Stomach (tissue), 8 donors: ENCODE measurements at regions not wholly inside any gene's neighbourhood (a gene's known extent, or its start where the extent isn't known, plus 50 kb on each side); places are given as distances from the start of the nearest gene placed in this dataset.

Experiments
- DNase-seq, 2 donors: peaks; one replicate each; pipeline versions ENCODE4 v3.0.0 to v3.0.0-alpha.2; 2013 to 2019
- H3K27ac ChIP-seq, 5 donors: fragments of 200-600 bp in 4 of 5; sonication (generic) in 4 of 5; one replicate each; pipeline ENCODE4 v1.5.1; 2013 to 2019; ENCODE audit warnings: mild to moderate bottlenecking in 1 of 5, moderate library complexity in 1 of 5
- H3K27me3 ChIP-seq, 3 donors: fragments of 200-600 bp; sonication (generic); one replicate each; pipeline ENCODE4 v1.5.1; 2017 to 2019; ENCODE audit warnings: mixed run types in 1 of 3
- H3K36me3 ChIP-seq, 4 donors: fragments of 200-600 bp; sonication (generic); 1 replicate in 3 of 4; 2 replicates in 1 of 4; pipeline ENCODE4 v1.5.1; 2016 to 2019
- H3K4me1 ChIP-seq, 4 donors: fragments of 200-600 bp; sonication (generic); one replicate each; pipeline ENCODE4 v1.5.1; 2016 to 2019
- H3K4me3 ChIP-seq, 4 donors: fragments of 200-600 bp; sonication (generic) in 3 of 4; one replicate each; pipeline ENCODE4 v1.5.1; 2016 to 2019; ENCODE audit warnings: mild to moderate bottlenecking in 1 of 4
- H3K9me3 ChIP-seq, 4 donors: fragments of 200-600 bp; sonication (generic); one replicate each; pipeline ENCODE4 v1.5.1; 2016 to 2019
- CTCF ChIP-seq, 7 experiments: fragments of 450-650 bp in 4 of 7; fragments of 200-600 bp in 3 of 7; sonication (generic) in 3 of 7; IDR thresholded peaks; one replicate each; pipeline ENCODE4 v1.5.1; 2016 to 2019; ENCODE audit warnings: antibody characterized with exemption in 7 of 7, control low read depth in 2 of 7, mild to moderate bottlenecking in 1 of 7
- EP300 ChIP-seq: sonication (generic); formaldehyde crosslinking; IDR thresholded peaks from one replicate; pipeline ENCODE4 v1.6.1; 2017; ENCODE audit warnings: antibody characterized with exemption
- POLR2A ChIP-seq, 4 donors: fragments of 450-650 bp; IDR thresholded peaks; one replicate each; pipeline ENCODE4 v1.6.1; 2016; ENCODE audit warnings: antibody characterized with exemption in 4 of 4, control low read depth in 2 of 4, mild to moderate bottlenecking in 1 of 4, moderate library complexity in 1 of 4
- POLR2AphosphoS5 ChIP-seq, 3 donors: sonication (generic); formaldehyde crosslinking; IDR thresholded peaks; one replicate each; pipeline ENCODE4 v1.6.1; 2016; ENCODE audit warnings: antibody characterized with exemption in 3 of 3
- WGBS, 5 donors: extraction: QIAGEN DNeasy Blood & Tissue Kit in 3 of 5; methylation state at CpG; one replicate each; pipeline versions ENCODE4 v1.1.5 to v1.1.7; 2013 to 2018; 5-methylcytosine and 5-hydroxymethylcytosine counted together
- intact Hi-C: fragments of 100-400 bp; cut with DNase I; formaldehyde crosslinking; loops from one replicate; pipeline ENCODE4 v1.15.1; 2023; ENCODE audit warnings: low total_unique reads
- donor health status: healthy with polysubstance abuse.
- donor health status: Bipolar disorder and iron deficiency.
- donor health status: healthy.

GRCh38 chr1:191085121-191085520 lies 607.5 kb upstream of the BRINP3 start:
- intact Hi-C loops: no loop called here
- H3K27ac ChIP-seq: no peak overlapping the region
- TF ChIP-seq POLR2AphosphoS5 (IDR thresholded peaks at IDR 0.05) (no peak), CTCF (IDR thresholded peaks at IDR 0.05) (no peak), EP300 (no peak), POLR2A (IDR thresholded peaks at IDR 0.05) (no peak)
- H3K36me3 ChIP-seq: no peaks in the 10 kb centered on the region
- peaks cover 0 to 7% (median 0%) of the 10 kb centered on the region in 4 donors for H3K9me3 ChIP-seq
- H3K4me1 ChIP-seq: no peaks in the 10 kb centered on the region
- DNase-seq: peak in 1 of 2 donors; percentile 7
- H3K27me3 ChIP-seq: no peaks in the 10 kb centered on the region
- H3K4me3 ChIP-seq: no peak overlapping the region

- Histone ChIP-seq H3K4me3 (no peak overlapping the region), H3K27ac (no peak overlapping the region), H3K4me1 (no peaks in the 10 kb centered on the region), H3K9me3 (peaks cover 0 to 7% (median 0%) of the 10 kb centered on the region in 4 donors), H3K36me3 (no peaks in the 10 kb centered on the region), H3K27me3 (no peaks in the 10 kb centered on the region)
- WGBS, 5 donors: 43 to 72% (median 51%) methylated on average over 2 of the region's 2 CpGs
- TF ChIP-seq POLR2A (IDR thresholded peaks at IDR 0.05) (no peak), POLR2AphosphoS5 (IDR thresholded peaks at IDR 0.05) (no peak), CTCF (IDR thresholded peaks at IDR 0.05) (no peak), EP300 (no peak)
- no peak for DNase-seq
- intact Hi-C loops: no loop called here
These were observed 609.2 kb upstream of the BRINP3 start for GRCh38 chr1:191086910-191087309.

GRCh38 chr1:191096405-191096804 lies 618.7 kb upstream of the BRINP3 start:
- Histone ChIP-seq H3K27ac (no peak overlapping the region), H3K9me3 (peaks cover 0 to 4% (median 0%) of the 10 kb centered on the region in 4 donors), H3K36me3 (no peaks in the 10 kb centered on the region), H3K4me1 (no peaks in the 10 kb centered on the region), H3K4me3 (no peak overlapping the region), H3K27me3 (no peaks in the 10 kb centered on the region)
- TF ChIP-seq POLR2AphosphoS5 (IDR thresholded peaks at IDR 0.05): no peak
- intact Hi-C loops: no loop called here
- no peak for DNase-seq
- 53 to 90% (median 65%) methylated on average over 1 of the region's 1 CpG for WGBS, 5 donors

GRCh38 chr1:191099696-191100095 lies 622.0 kb upstream of the BRINP3 start:
- intact Hi-C loops: no loop called here
- H3K36me3 ChIP-seq: no peaks in the 10 kb centered on the region
- H3K27ac ChIP-seq: no peak overlapping the region
- no peaks in the 10 kb centered on the region for H3K4me1 ChIP-seq
- H3K4me3 ChIP-seq: no peak overlapping the region
- WGBS, 5 donors: 69 to 89% (median 87%) methylated on average over 4 of the region's 4 CpGs
- DNase-seq: no peak
- H3K9me3 ChIP-seq: no peaks in the 10 kb centered on the region
- H3K27me3 ChIP-seq: no peaks in the 10 kb centered on the region
- TF ChIP-seq EP300 (no peak), POLR2AphosphoS5 (IDR thresholded peaks at IDR 0.05) (no peak), POLR2A (IDR thresholded peaks at IDR 0.05) (no peak), CTCF (IDR thresholded peaks at IDR 0.05) (no peak)

- Histone ChIP-seq H3K9me3 (peaks cover 0 to 1% (median 0%) of the 10 kb centered on the region in 4 donors), H3K4me1 (no peaks in the 10 kb centered on the region), H3K27me3 (no peaks in the 10 kb centered on the region), H3K4me3 (no peak overlapping the region), H3K27ac (no peak overlapping the region), H3K36me3 (no peaks in the 10 kb centered on the region)
- WGBS, 5 donors: 65 to 80% (median 73%) methylated on average over 3 of the region's 3 CpGs
- TF ChIP-seq POLR2A (IDR thresholded peaks at IDR 0.05) (no peak), POLR2AphosphoS5 (IDR thresholded peaks at IDR 0.05) (no peak), CTCF (IDR thresholded peaks at IDR 0.05) (no peak), EP300 (no peak)
- DNase-seq: no peak
- intact Hi-C loops: no loop called here
These were observed 624.3 kb upstream of the BRINP3 start for GRCh38 chr1:191101960-191102359.
